Natural killer cell (primary cell): ENCODE measurements at regions not wholly inside any gene's neighbourhood (a gene's known extent, or its start where the extent isn't known, plus 50 kb on each side); places are given as distances from the start of the nearest gene placed in this dataset.

Experiments
- ATAC-seq, 3 donors: fragments of 150-1000 bp in 2 of 3; fragments of 200-7000 bp in 1 of 3; cut with Tn5 transposase; 1 replicate in 1 of 3; 2 replicates in 2 of 3; pipeline ENCODE4 v1.10.0; 2021; ENCODE audit warnings: mild to moderate bottlenecking in 2 of 3, moderate library complexity in 2 of 3
- DNase-seq, 2 donors: peaks; one replicate each; pipeline versions ENCODE4 v3.0.0 to v3.0.0-alpha.2; 2013 to 2021; ENCODE audit warnings: mixed read lengths in 1 of 2
- H3K27ac ChIP-seq: one replicate; pipeline ENCODE4 v1.5.1; 2013; ENCODE audit warnings: mild to moderate bottlenecking, low read length
- H3K27me3 ChIP-seq: one replicate; pipeline ENCODE4 v1.6.1; 2013; ENCODE audit warnings: low read length; ENCODE audit not compliant: control insufficient read depth, insufficient read depth
- H3K36me3 ChIP-seq: one replicate; pipeline ENCODE4 v1.6.1; 2013; ENCODE audit warnings: low read length; ENCODE audit not compliant: control insufficient read depth, insufficient read depth
- H3K4me1 ChIP-seq: one replicate; pipeline ENCODE4 v1.6.1; 2013; ENCODE audit warnings: low read length; ENCODE audit not compliant: control insufficient read depth, insufficient read depth
- H3K4me3 ChIP-seq: one replicate; pipeline ENCODE4 v1.5.1; 2013; ENCODE audit warnings: low read length
- H3K9me3 ChIP-seq: one replicate; pipeline ENCODE4 v1.6.1; 2013; ENCODE audit warnings: low read length; ENCODE audit not compliant: control insufficient read depth, insufficient read depth
- H3K27ac Mint-ChIP-seq, 2 donors: one replicate each; pipeline ENCODE4 v1.8.0; 2022; ENCODE audit warnings: mild to moderate bottlenecking in 2 of 2, mixed read lengths in 2 of 2, moderate library complexity in 1 of 2
- H3K27me3 Mint-ChIP-seq, 2 donors: one replicate each; pipeline ENCODE4 v1.8.0; 2022; ENCODE audit warnings: low read depth in 2 of 2, mixed read lengths in 2 of 2
- H3K36me3 Mint-ChIP-seq: one replicate; pipeline ENCODE4 v1.8.0; 2022; ENCODE audit warnings: mixed read lengths
- H3K4me1 Mint-ChIP-seq, 2 donors: one replicate each; pipeline ENCODE4 v1.8.0; 2022; ENCODE audit warnings: mixed read lengths in 2 of 2
- H3K4me3 Mint-ChIP-seq: one replicate; pipeline ENCODE4 v1.8.0; 2022; ENCODE audit warnings: mild to moderate bottlenecking, moderate library complexity, mixed read lengths
- H3K9me3 Mint-ChIP-seq, 2 donors: one replicate each; pipeline ENCODE4 v1.8.0; 2022; ENCODE audit warnings: mixed read lengths in 2 of 2
- CTCF ChIP-seq: fragments of 200-600 bp; IDR thresholded peaks from one replicate; pipeline ENCODE4 v1.8.0; 2022; ENCODE audit warnings: antibody characterized with exemption
- WGBS: methylation state at CpG from one replicate; pipeline ENCODE4 v1.1.7; 2013; ENCODE audit warnings: missing lambda C conversion rate; ENCODE audit not compliant: insufficient coverage; 5-methylcytosine and 5-hydroxymethylcytosine counted together
- intact Hi-C: fragments of 100-400 bp; cut with micrococcal nuclease; formaldehyde crosslinking; loops from one replicate; pipeline ENCODE4 v1.14.2; 2022

- H3K9me3 ChIP-seq, result peaks cover 3% of the 10 kb centered on the region
Measured at GRCh38 chr5:143541943-143542797, 138.7 kb upstream of the NR3C1 start.

GRCh38 chr5:143539742-143540141, 136.3 kb upstream of the NR3C1 start:
- no peak overlapping the region for H3K4me3 Mint-ChIP-seq
- no peak for DNase-seq
- Histone ChIP-seq H3K4me3 (no peak overlapping the region), H3K27me3 (no peaks in the 10 kb centered on the region), H3K9me3 (peaks cover 3% of the 10 kb centered on the region), H3K36me3 (no peaks in the 10 kb centered on the region), H3K4me1 (no peaks in the 10 kb centered on the region), H3K27ac (no peak overlapping the region)
- intact Hi-C loops, result no loop called here
- no peak for TF ChIP-seq CTCF
- no peaks in the 10 kb centered on the region for H3K9me3 Mint-ChIP-seq
- peaks cover 0 to 3% of the 10 kb centered on the region in 2 donors for H3K27me3 Mint-ChIP-seq
- H3K4me1 Mint-ChIP-seq, result peaks cover 0 to 5% of the 10 kb centered on the region in 2 donors
- ATAC-seq, result no peak
- H3K27ac Mint-ChIP-seq, result no peak overlapping the region
- no peaks in the 10 kb centered on the region for H3K36me3 Mint-ChIP-seq

More at GRCh38 chr5:143541943-143542797, 138.7 kb upstream of the NR3C1 start:
- Histone ChIP-seq H3K4me1 (no peaks in the 10 kb centered on the region), H3K36me3 (no peaks in the 10 kb centered on the region), H3K27me3 (no peaks in the 10 kb centered on the region), H3K4me3 (no peak overlapping the region), H3K27ac (no peak overlapping the region)
- peaks cover 0 to 3% of the 10 kb centered on the region in 2 donors for H3K27me3 Mint-ChIP-seq
- no peak overlapping the region for H3K4me3 Mint-ChIP-seq
- 66% methylated on average over 6 of the region's 6 CpGs for WGBS
- no peak for ATAC-seq
- H3K27ac Mint-ChIP-seq, result no peak overlapping the region
- H3K9me3 Mint-ChIP-seq, result no peaks in the 10 kb centered on the region
- intact Hi-C loops, result no loop called here
- peaks cover 0 to 5% of the 10 kb centered on the region in 2 donors for H3K4me1 Mint-ChIP-seq
- no peaks in the 10 kb centered on the region for H3K36me3 Mint-ChIP-seq
- no peak for DNase-seq
- no peak for TF ChIP-seq CTCF

- Mint-ChIP-seq H3K27me3 (peaks cover 0 to under 1% of the 10 kb centered on the region in 2 donors), H3K9me3 (no peaks in the 10 kb centered on the region), H3K36me3 (no peaks in the 10 kb centered on the region), H3K27ac (no peak overlapping the region), H3K4me1 (peaks cover 0 to 2% of the 10 kb centered on the region in 2 donors), H3K4me3 (no peak overlapping the region)
- Histone ChIP-seq H3K27ac (no peak overlapping the region), H3K36me3 (no peaks in the 10 kb centered on the region), H3K9me3 (peaks cover 3% of the 10 kb centered on the region), H3K27me3 (no peaks in the 10 kb centered on the region), H3K4me1 (no peaks in the 10 kb centered on the region), H3K4me3 (no peak overlapping the region)
- ATAC-seq, result no peak
- WGBS, result 100% methylated on average over 1 of the region's 2 CpGs
- TF ChIP-seq CTCF, result no peak
- intact Hi-C loops, result no loop called here
- no peak for DNase-seq
Measured at GRCh38 chr5:143537056-143537455, 133.6 kb upstream of the NR3C1 start.

GRCh38 chr5:143536364-143536763, 132.9 kb upstream of the NR3C1 start:
- Histone ChIP-seq H3K9me3 (peaks cover 3% of the 10 kb centered on the region), H3K4me3 (no peak overlapping the region), H3K36me3 (no peaks in the 10 kb centered on the region), H3K4me1 (no peaks in the 10 kb centered on the region), H3K27ac (no peak overlapping the region), H3K27me3 (no peaks in the 10 kb centered on the region)
- no peak for TF ChIP-seq CTCF
- ATAC-seq (no peak), DNase-seq (no peak)
- no peaks in the 10 kb centered on the region for H3K9me3 Mint-ChIP-seq
- 96% methylated on average over 3 of the region's 3 CpGs for WGBS
- no peaks in the 10 kb centered on the region for H3K27me3 Mint-ChIP-seq
- H3K36me3 Mint-ChIP-seq, result no peaks in the 10 kb centered on the region
- H3K4me3 Mint-ChIP-seq, result no peak overlapping the region
- intact Hi-C loops, result no loop called here
- H3K27ac Mint-ChIP-seq, result no peak overlapping the region
- no peaks in the 10 kb centered on the region for H3K4me1 Mint-ChIP-seq
